Ovary (tissue), 7 donors: ENCODE measurements at regions not wholly inside any gene's neighbourhood (a gene's known extent, or its start where the extent isn't known, plus 50 kb on each side); places are given as distances from the start of the nearest gene placed in this dataset.

Experiments used
- DNase-seq, 5 donors: peaks; one replicate each; pipeline ENCODE4 v3.0.0-alpha.2; 2019 to 2020
- H3K27ac ChIP-seq, 2 donors: fragments of 200-600 bp; one replicate each; pipeline versions ENCODE4 v1.5.1 to v1.8.0; 2019 to 2022
- H3K27me3 ChIP-seq: fragments of 200-600 bp; one replicate; pipeline ENCODE4 v1.8.0; 2022
- H3K36me3 ChIP-seq: fragments of 200-600 bp; sonication (generic); one replicate; pipeline ENCODE4 v1.5.1; 2019
- H3K4me1 ChIP-seq: one replicate; pipeline ENCODE4 v1.8.1; 2013; ENCODE audit warnings: mild to moderate bottlenecking, moderate library complexity; ENCODE audit not compliant: insufficient read depth
- H3K4me3 ChIP-seq: fragments of 200-600 bp; sonication (generic); one replicate; pipeline ENCODE4 v1.5.1; 2017
- H3K9me3 ChIP-seq, 2 donors: fragments of 200-600 bp in 1 of 2; sonication (generic) in 1 of 2; one replicate each; pipeline versions ENCODE4 v1.5.1 to v1.8.1; 2013 to 2019; ENCODE audit warnings: mild to moderate bottlenecking in 1 of 2, moderate library complexity in 1 of 2
- CTCF ChIP-seq, 3 donors: fragments of 450-650 bp in 2 of 3; fragments of 200-600 bp in 1 of 3; IDR thresholded peaks; one replicate each; pipeline versions ENCODE4 v1.5.1 to v1.8.0; 2016 to 2022; ENCODE audit warnings: antibody characterized with exemption in 3 of 3, mild to moderate bottlenecking in 1 of 3
- EP300 ChIP-seq: sonication (generic); formaldehyde crosslinking; IDR thresholded peaks from one replicate; pipeline ENCODE4 v1.6.1; 2017; ENCODE audit warnings: antibody characterized with exemption
- POLR2A ChIP-seq: fragments of 450-650 bp; IDR thresholded peaks from one replicate; pipeline ENCODE4 v1.6.1; 2017; ENCODE audit warnings: antibody characterized with exemption, mild to moderate bottlenecking, moderate library complexity
- WGBS, 3 donors: extraction: QIAGEN DNeasy Blood & Tissue Kit in 1 of 3; methylation state at CpG; one replicate each; pipeline versions ENCODE4 v1.1.5 to v1.1.7; 2013 to 2017; 5-methylcytosine and 5-hydroxymethylcytosine counted together
- intact Hi-C, 4 donors: fragments of 100-400 bp; cut with DNase I; formaldehyde crosslinking; loops; one replicate each; pipeline versions ENCODE4 v1.11.0 to v1.15.1; 2022 to 2023
- donor health status: DM: no; HTN: no; CAD: no; lungs with moderate emphysema.
- donor health status: DM: no; HTN: no; CAD: no.
- donor health status: Bipolar disorder and iron deficiency.
- donor health status: DM: no; HTN: no; CAD: no.
- donor health status: DM: yes; HTN: yes; CAD: no.

GRCh38 chr6:167455371-167455770 is 130.5 kb downstream of the TTLL2 start:
- Histone ChIP-seq H3K27ac (no peak overlapping the region), H3K9me3 (no peaks in the 10 kb centered on the region), H3K27me3 (no peaks in the 10 kb centered on the region), H3K4me1 (no peaks in the 10 kb centered on the region), H3K36me3 (no peaks in the 10 kb centered on the region), H3K4me3 (no peak overlapping the region)
- WGBS, 3 donors, result 83 to 87% (median 87%) methylated on average over 4 of the region's 4 CpGs
- no peak for TF ChIP-seq CTCF (IDR thresholded peaks at IDR 0.05)
- intact Hi-C loops, result no loop called here
- no peak for DNase-seq

- Histone ChIP-seq H3K4me3 (no peak overlapping the region), H3K27ac (no peak overlapping the region), H3K36me3 (no peaks in the 10 kb centered on the region), H3K9me3 (no peaks in the 10 kb centered on the region), H3K27me3 (no peaks in the 10 kb centered on the region), H3K4me1 (no peaks in the 10 kb centered on the region)
- WGBS, 3 donors, result 91 to 95% (median 94%) methylated on average over 12 of the region's 12 CpGs
- TF ChIP-seq CTCF (IDR thresholded peaks at IDR 0.05) (no peak), POLR2A (no peak), EP300 (no peak)
- no peak for DNase-seq
- intact Hi-C loops, result no loop called here
These were observed 137.8 kb downstream of the TTLL2 start for GRCh38 chr6:167462514-167463312.

GRCh38 chr6:167464177-167464576 is 139.3 kb downstream of the TTLL2 start:
- H3K4me3 ChIP-seq, result no peak overlapping the region
- no peak for DNase-seq
- no peaks in the 10 kb centered on the region for H3K9me3 ChIP-seq
- H3K27me3 ChIP-seq, result no peaks in the 10 kb centered on the region
- TF ChIP-seq EP300, result no peak
- no peak for TF ChIP-seq POLR2A
- no peak for TF ChIP-seq CTCF (IDR thresholded peaks at IDR 0.05)
- 95 to 96% (median 96%) methylated on average over 7 of the region's 7 CpGs for WGBS, 3 donors
- H3K4me1 ChIP-seq, result no peaks in the 10 kb centered on the region
- intact Hi-C loops, result no loop called here
- no peaks in the 10 kb centered on the region for H3K36me3 ChIP-seq
- no peak overlapping the region for H3K27ac ChIP-seq

GRCh38 chr6:167465482-167465881 is 140.6 kb downstream of the TTLL2 start:
- Histone ChIP-seq H3K27me3 (no peaks in the 10 kb centered on the region), H3K36me3 (no peaks in the 10 kb centered on the region), H3K27ac (no peak overlapping the region), H3K4me1 (no peaks in the 10 kb centered on the region), H3K4me3 (no peak overlapping the region), H3K9me3 (no peaks in the 10 kb centered on the region)
- intact Hi-C loops, result no loop called here
- TF ChIP-seq EP300 (no peak), CTCF (IDR thresholded peaks at IDR 0.05) (no peak), POLR2A (no peak)
- no peak for DNase-seq
- 69 to 90% (median 82%) methylated on average over 5 of the region's 5 CpGs for WGBS, 3 donors
